Neuronal stem cell (in vitro differentiated cells): ENCODE measurements at regions not wholly inside any gene's neighbourhood (a gene's known extent, or its start where the extent isn't known, plus 50 kb on each side); places are given as distances from the start of the nearest gene placed in this dataset.

Experiments used
- DNase-seq: peaks from one replicate; pipeline ENCODE4 v3.0.0-alpha.2; 2013; ENCODE audit warnings: low spot score
- H2AFZ ChIP-seq: one replicate; pipeline ENCODE4 v1.6.1; 2013; ENCODE audit warnings: mild to moderate bottlenecking, low read length, inconsistent platforms
- H2AK5ac ChIP-seq: 2 replicates; pipeline ENCODE4 v1.6.1; 2013; ENCODE audit warnings: low read depth, mild to moderate bottlenecking, inconsistent platforms, low read length, moderate library complexity, mixed read lengths
- H2BK120ac ChIP-seq: 2 replicates; pipeline ENCODE4 v1.6.1; 2013; ENCODE audit warnings: low read depth, mild to moderate bottlenecking, inconsistent platforms, low read length, moderate library complexity, mixed read lengths
- H2BK12ac ChIP-seq: one replicate; pipeline ENCODE4 v1.6.1; 2013; ENCODE audit warnings: low read length, inconsistent platforms
- H2BK15ac ChIP-seq: 2 replicates; pipeline ENCODE4 v1.6.1; 2013; ENCODE audit warnings: mild to moderate bottlenecking, low read length, inconsistent platforms, mixed read lengths
- H2BK5ac ChIP-seq: one replicate; pipeline ENCODE4 v1.6.1; 2013; ENCODE audit warnings: inconsistent platforms, mild to moderate bottlenecking, low read length, moderate library complexity
- H3K14ac ChIP-seq: one replicate; pipeline ENCODE4 v1.6.1; 2013; ENCODE audit warnings: low read length, inconsistent platforms
- H3K18ac ChIP-seq: 2 replicates; pipeline ENCODE4 v1.6.1; 2013; ENCODE audit warnings: low read length, inconsistent platforms
- H3K23ac ChIP-seq: 2 replicates; pipeline ENCODE4 v1.6.1; 2013; ENCODE audit warnings: low read depth, mild to moderate bottlenecking, mixed read lengths, low read length, inconsistent platforms; ENCODE audit not compliant: poor library complexity
- H3K27ac ChIP-seq: replicated peaks from 3 replicates; pipeline ENCODE4 v1.5.1; 2013; ENCODE audit warnings: low read length, inconsistent platforms
- H3K27me3 ChIP-seq, 3 experiments: 2 replicates each; pipeline ENCODE4 v1.6.1; 2013; ENCODE audit warnings: low read length in 3 of 3, mild to moderate bottlenecking in 2 of 3, inconsistent platforms in 1 of 3, low read depth in 1 of 3, mixed read lengths in 1 of 3, moderate library complexity in 1 of 3; ENCODE audit not compliant: control insufficient read depth in 3 of 3, insufficient read depth in 3 of 3
- H3K36me3 ChIP-seq, 2 donors: replicated peaks in 1 of 2; 2 replicates each; pipeline ENCODE4 v1.6.1; 2013; ENCODE audit warnings: low read length in 2 of 2; ENCODE audit not compliant: control insufficient read depth in 2 of 2, insufficient read depth in 2 of 2
- H3K4ac ChIP-seq: 2 replicates; pipeline ENCODE4 v1.6.1; 2013; ENCODE audit warnings: inconsistent platforms, mild to moderate bottlenecking, low read length, moderate library complexity
- H3K4me1 ChIP-seq, 2 donors: 1 replicate in 1 of 2; 2 replicates in 1 of 2; pipeline ENCODE4 v1.6.1; 2013; ENCODE audit warnings: low read length in 2 of 2, low read depth in 1 of 2; ENCODE audit not compliant: control insufficient read depth in 2 of 2, insufficient read depth in 1 of 2
- H3K4me2 ChIP-seq: one replicate; pipeline ENCODE4 v1.6.1; 2013; ENCODE audit warnings: mild to moderate bottlenecking, low read length, inconsistent platforms; ENCODE audit not compliant: insufficient read depth, poor library complexity, severe bottlenecking
- H3K4me3 ChIP-seq, 2 donors: 2 replicates each; pipeline ENCODE4 v1.5.1; 2013; ENCODE audit warnings: low read length in 2 of 2, mild to moderate bottlenecking in 2 of 2, inconsistent platforms in 1 of 2, moderate library complexity in 1 of 2
- H3K79me1 ChIP-seq: one replicate; pipeline ENCODE4 v1.6.1; 2013; ENCODE audit warnings: low read depth, mild to moderate bottlenecking, inconsistent platforms, low read length, moderate library complexity
- H3K9ac ChIP-seq: one replicate; pipeline ENCODE4 v1.6.1; 2013; ENCODE audit warnings: mild to moderate bottlenecking, low read depth, low read length, inconsistent platforms; ENCODE audit not compliant: poor library complexity
- H3K9me3 ChIP-seq, 2 donors: replicated peaks in 1 of 2; 2 replicates each; pipeline versions ENCODE3 to v1.6.1; 2013; ENCODE audit warnings: low read length in 2 of 2, mild to moderate bottlenecking in 2 of 2, inconsistent platforms in 1 of 2, low read depth in 1 of 2, mixed read lengths in 1 of 2, moderate library complexity in 1 of 2; ENCODE audit not compliant: control insufficient read depth in 2 of 2, insufficient read depth in 1 of 2
- H4K8ac ChIP-seq: one replicate; pipeline ENCODE4 v1.6.1; 2013; ENCODE audit warnings: low read depth, mild to moderate bottlenecking, inconsistent platforms, low read length, moderate library complexity
- H4K91ac ChIP-seq: one replicate; pipeline ENCODE4 v1.6.1; 2013; ENCODE audit warnings: low read length, low read depth, mild to moderate bottlenecking, inconsistent platforms; ENCODE audit not compliant: poor library complexity
- WGBS, 2 donors: extraction: QIAGEN DNeasy Blood & Tissue Kit; methylation state at CpG; one replicate each; pipeline ENCODE4 v1.1.7; 2013; ENCODE audit warnings: missing lambda C conversion rate in 2 of 2, mixed read lengths in 1 of 2; ENCODE audit not compliant: insufficient read length in 2 of 2, insufficient replicate concordance in 1 of 2; ENCODE audit errors: extremely low coverage in 2 of 2; 5-methylcytosine and 5-hydroxymethylcytosine counted together

DNA sequence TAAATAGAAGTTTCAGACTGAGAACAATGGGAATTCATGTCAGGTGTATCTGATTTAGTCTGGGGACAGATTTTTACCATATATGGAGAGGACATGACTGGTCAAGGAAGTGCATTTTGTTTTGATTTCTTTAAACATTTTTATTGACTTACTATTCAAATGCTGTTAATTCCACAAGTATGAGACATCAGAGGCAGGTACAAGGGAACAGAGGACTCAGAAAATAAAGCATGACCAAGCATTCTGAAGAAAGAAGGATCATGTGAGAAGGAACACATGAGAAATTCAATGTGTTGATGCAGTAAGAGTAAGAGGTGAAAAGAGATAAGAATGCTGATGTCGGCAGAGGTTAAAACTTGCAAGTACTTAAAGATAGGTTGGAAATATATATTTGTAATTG lies 1452.6 kb downstream of the PCDH7 start:
- H3K4me3 ChIP-seq = no peak overlapping the region
- H3K9ac ChIP-seq = no peak overlapping the region
- no peak overlapping the region for H3K18ac ChIP-seq
- H3K27ac ChIP-seq = no peak overlapping the region
- no peak overlapping the region for H2BK12ac ChIP-seq
- H3K23ac ChIP-seq = no peak overlapping the region
- no peaks in the 10 kb centered on the region for H3K79me1 ChIP-seq
- no peaks in the 10 kb centered on the region for H3K4me1 ChIP-seq
- H2AK5ac ChIP-seq = no peak overlapping the region
- H3K27me3 ChIP-seq = no peaks in the 10 kb centered on the region
- H2BK15ac ChIP-seq = no peak overlapping the region
- no peak for DNase-seq
- no peak overlapping the region for H4K91ac ChIP-seq
- H3K4me2 ChIP-seq = no peak overlapping the region
- H3K14ac ChIP-seq = no peak overlapping the region
- H2BK5ac ChIP-seq = no peak overlapping the region
- WGBS, 2 donors = no CpG with 5 or more reads among the region's 1 CpG
- H2AFZ ChIP-seq = no peak overlapping the region
- no peak overlapping the region for H2BK120ac ChIP-seq
- no peaks in the 10 kb centered on the region for H3K36me3 ChIP-seq
- H4K8ac ChIP-seq = no peak overlapping the region
- no peak overlapping the region for H3K4ac ChIP-seq
- H3K9me3 ChIP-seq = no peaks in the 10 kb centered on the region

DNA sequence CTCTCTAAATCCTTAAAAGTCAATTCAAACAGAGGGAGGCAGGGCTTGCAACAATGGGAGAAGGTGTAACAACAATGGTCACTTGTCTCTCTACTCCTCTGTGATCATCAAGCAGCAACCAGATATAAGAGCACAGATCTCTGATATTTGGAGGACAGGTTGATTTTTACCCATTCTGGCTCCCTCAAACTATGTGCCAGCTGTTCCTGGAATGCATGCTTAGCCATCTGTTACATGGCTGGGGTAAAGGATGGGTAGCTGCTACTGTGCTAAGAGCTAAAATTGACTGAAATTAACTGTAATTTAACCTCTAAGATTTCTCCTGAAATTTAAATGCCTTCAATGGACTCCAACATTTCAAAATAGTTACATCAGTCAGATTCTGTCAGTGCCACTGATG lies 1459.9 kb downstream of the PCDH7 start:
- Histone ChIP-seq H2BK15ac (no peak overlapping the region), H3K27me3 (no peaks in the 10 kb centered on the region), H2AFZ (no peak overlapping the region), H2BK120ac (no peak overlapping the region), H4K91ac (no peak overlapping the region), H2BK12ac (no peak overlapping the region), H3K14ac (no peak overlapping the region), H3K9me3 (no peaks in the 10 kb centered on the region), H3K4ac (no peak overlapping the region), H3K27ac (no peak overlapping the region), H4K8ac (no peak overlapping the region), H3K4me3 (no peak overlapping the region), H3K4me2 (no peak overlapping the region), H3K23ac (no peak overlapping the region), H3K79me1 (no peaks in the 10 kb centered on the region), H3K18ac (no peak overlapping the region), H3K4me1 (no peaks in the 10 kb centered on the region), H2AK5ac (no peak overlapping the region), H2BK5ac (no peak overlapping the region), H3K36me3 (no peaks in the 10 kb centered on the region), H3K9ac (no peak overlapping the region)
- DNase-seq = no peak

DNA sequence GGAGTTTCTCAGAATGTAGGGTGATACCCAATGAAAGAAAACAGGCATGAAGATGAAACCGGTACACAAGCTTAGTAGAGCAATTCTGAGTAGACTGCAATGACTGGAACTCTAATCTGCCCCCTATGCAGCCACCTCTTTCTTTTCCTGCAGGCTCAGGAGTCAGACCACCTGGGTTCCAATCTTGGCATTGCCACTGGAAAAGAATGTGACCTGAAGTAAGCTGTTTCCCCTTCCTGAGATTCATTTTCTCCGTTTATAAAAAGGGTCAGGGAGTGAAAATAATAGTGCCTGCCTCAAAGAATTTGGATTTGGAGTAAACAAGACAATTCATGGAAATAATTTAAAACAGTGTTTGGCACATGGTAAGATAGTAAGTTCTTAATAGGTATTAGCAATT lies 1464.0 kb downstream of the PCDH7 start:
- Histone ChIP-seq H4K8ac (no peak overlapping the region), H3K23ac (no peak overlapping the region), H2BK15ac (no peak overlapping the region), H2BK12ac (no peak overlapping the region), H3K4me2 (no peak overlapping the region), H3K36me3 (no peaks in the 10 kb centered on the region), H3K4me1 (no peaks in the 10 kb centered on the region), H3K27ac (no peak overlapping the region), H3K4me3 (no peak overlapping the region), H3K4ac (no peak overlapping the region), H3K27me3 (no peaks in the 10 kb centered on the region), H3K18ac (no peak overlapping the region), H3K9me3 (no peaks in the 10 kb centered on the region), H4K91ac (no peak overlapping the region), H3K14ac (no peak overlapping the region), H3K9ac (no peak overlapping the region), H3K79me1 (no peaks in the 10 kb centered on the region), H2AFZ (no peak overlapping the region), H2BK120ac (no peak overlapping the region), H2BK5ac (no peak overlapping the region), H2AK5ac (no peak overlapping the region)
- no CpG with 5 or more reads among the region's 2 CpGs for WGBS, 2 donors
- DNase-seq = no peak

DNA sequence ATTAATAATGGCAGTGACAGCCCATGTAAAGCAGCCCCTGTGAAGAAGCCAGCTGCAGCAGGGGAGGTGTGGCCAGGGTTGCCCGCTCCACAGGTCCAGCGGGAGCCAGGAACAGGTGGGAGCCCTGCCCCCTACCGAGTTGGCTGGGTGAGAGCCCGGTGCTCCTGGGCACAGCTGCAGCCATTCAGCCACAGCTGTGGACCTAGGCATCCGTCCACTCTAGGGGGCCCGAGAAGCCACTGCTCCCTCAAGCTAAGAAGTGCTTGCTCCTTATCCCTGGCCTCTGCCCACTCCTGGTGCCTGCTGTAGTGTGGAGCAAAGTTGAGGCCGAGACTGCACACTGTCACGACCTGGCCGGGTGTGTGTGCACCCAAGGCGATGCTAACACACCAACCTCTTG lies 1469.0 kb downstream of the PCDH7 start:
- H3K4me2 ChIP-seq = no peak overlapping the region
- H2AK5ac ChIP-seq = peak overlapping the region; percentile 75
- no peak overlapping the region for H2AFZ ChIP-seq
- H3K27ac ChIP-seq = no peak overlapping the region
- no peak overlapping the region for H4K8ac ChIP-seq
- H3K14ac ChIP-seq = no peak overlapping the region
- H2BK15ac ChIP-seq = no peak overlapping the region
- no peaks in the 10 kb centered on the region for H3K4me1 ChIP-seq
- DNase-seq = no peak
- H3K18ac ChIP-seq = peak overlapping the region; percentile 64
- H3K4ac ChIP-seq = no peak overlapping the region
- no CpG with 5 or more reads among the region's 10 CpGs for WGBS, 2 donors
- H3K9me3 ChIP-seq = no peaks in the 10 kb centered on the region
- no peaks in the 10 kb centered on the region for H3K36me3 ChIP-seq
- H3K79me1 ChIP-seq = no peaks in the 10 kb centered on the region
- no peak overlapping the region for H4K91ac ChIP-seq
- peak overlapping the region; percentile 60 for H3K9ac ChIP-seq
- H2BK120ac ChIP-seq = no peak overlapping the region
- no peak overlapping the region for H3K23ac ChIP-seq
- H3K4me3 ChIP-seq = no peak overlapping the region
- no peaks in the 10 kb centered on the region for H3K27me3 ChIP-seq
- H2BK12ac ChIP-seq = no peak overlapping the region
- no peak overlapping the region for H2BK5ac ChIP-seq
